Heart right ventricle (tissue), 16 donors: ENCODE measurements at regions not wholly inside any gene's neighbourhood (a gene's known extent, or its start where the extent isn't known, plus 50 kb on each side); places are given as distances from the start of the nearest gene placed in this dataset.
A peak's percentile ranks its signal among the peaks of the same experiment; 100 is the strongest.

Experiments
- ATAC-seq, 8 donors: fragments of 200-7000 bp; cut with Tn5 transposase; one replicate each; pipeline ENCODE4 v1.9.1; 2020; ENCODE audit warnings: mild to moderate bottlenecking in 8 of 8, moderate library complexity in 8 of 8, moderate number of reproducible peaks in 1 of 8
- DNase-seq, 2 donors: peaks; one replicate each; pipeline ENCODE4 v3.0.0-alpha.2; 2020
- H3K27ac ChIP-seq, 10 donors: fragments of 200-600 bp; sonication (generic) in 2 of 10; one replicate each; pipeline versions ENCODE4 v1.5.0 to v1.8.0; 2020 to 2022; ENCODE audit warnings: mild to moderate bottlenecking in 3 of 10
- H3K27me3 ChIP-seq, 7 donors: fragments of 200-600 bp; one replicate each; pipeline ENCODE4 v1.8.0; 2021 to 2022; ENCODE audit warnings: mild to moderate bottlenecking in 2 of 7
- H3K36me3 ChIP-seq, 9 donors: fragments of 200-600 bp; sonication (generic) in 1 of 9; one replicate each; pipeline versions ENCODE4 v1.5.0 to v1.8.0; 2020 to 2022; ENCODE audit warnings: mild to moderate bottlenecking in 2 of 9
- H3K4me1 ChIP-seq, 9 donors: fragments of 200-600 bp; sonication (generic) in 1 of 9; one replicate each; pipeline versions ENCODE4 v1.5.0 to v1.8.0; 2020 to 2022; ENCODE audit warnings: mild to moderate bottlenecking in 4 of 9
- H3K4me3 ChIP-seq, 10 donors: fragments of 200-600 bp; sonication (generic) in 2 of 10; one replicate each; pipeline versions ENCODE4 v1.5.0 to v1.8.0; 2020 to 2022; ENCODE audit warnings: mild to moderate bottlenecking in 7 of 10, moderate library complexity in 2 of 10
- H3K9me3 ChIP-seq, 11 donors: fragments of 200-600 bp in 10 of 11; sonication (generic) in 2 of 11; one replicate each; pipeline versions ENCODE4 v1.5.0 to v1.8.0; 2013 to 2022; ENCODE audit warnings: mild to moderate bottlenecking in 2 of 11, control low read depth in 1 of 11, moderate library complexity in 1 of 11
- CTCF ChIP-seq, 9 donors: fragments of 200-600 bp; sonication (generic) in 2 of 9; IDR thresholded peaks; one replicate each; pipeline versions ENCODE4 v1.5.0 to v1.8.0; 2021 to 2022; ENCODE audit warnings: antibody characterized with exemption in 9 of 9, mild to moderate bottlenecking in 5 of 9, moderate library complexity in 1 of 9
- WGBS, 2 donors: extraction: QIAGEN DNeasy Blood & Tissue Kit; methylation state at CpG; one replicate each; pipeline ENCODE4 v1.1.7; 2013; ENCODE audit warnings: inconsistent platforms in 1 of 2; 5-methylcytosine and 5-hydroxymethylcytosine counted together
- intact Hi-C, 10 donors: fragments of 100-400 bp; cut with DNase I; formaldehyde crosslinking; loops; one replicate each; pipeline versions ENCODE4 v1.11.1 to v1.14.2; 2022
- donor health status: Arrhythmogenic right ventricular cardiomyopathy.
- donor health status: ischemic (EF 13 %, LVEDD 7.1; RV severe dilation, severe dysfunction).
- donor health status: healthy with polysubstance abuse.
- donor health status: DM: no; HTN: yes; CAD: no.
- donor health status: DM: no; HTN: no; CAD: no.
- donor health status: ischemic (EF 25% LVEDD 6.9; RV normal size, moderate dysfunction).
- donor health status: ischemic (EF 25% LVEDD 5.7; RV mildly dilated, moderate dysfunction).
- donor health status: healthy.
- donor health status: DM: yes; HTN: yes; CAD: no.
- donor health status: Ischemic cardiomyopathy.
- donor health status: ischemic (EF 35%, LVEDD 5.7; RV mildly dilated, moderate dysfunction).
- donor health status: nonischemic (EF 11% LVEDD 7.7; RV severe dilation, severe dysfunction).
- donor health status: DM: yes; HTN: yes; CAD: no.
- donor health status: PGD.
- donor health status: ischemic (EF 29% LVEDD 5.4; RV normal size, mild dysfunction).
- donor health status: nonischemic (EF 23%, LVEDD 6.1; RV moderate dilation, normal function).

- H3K4me3 ChIP-seq, result no peak overlapping the region
- 84 to 86% methylated on average over 16 of the region's 16 CpGs for WGBS, 2 donors
- DNase-seq, result no peak
- peaks cover 0 to 4% (median 0%) of the 10 kb centered on the region in 9 donors for H3K4me1 ChIP-seq
- H3K36me3 ChIP-seq, result no peaks in the 10 kb centered on the region
- H3K27me3 ChIP-seq, result no peaks in the 10 kb centered on the region
- no peak for TF ChIP-seq CTCF (IDR thresholded peaks at IDR 0.05)
- intact Hi-C loops, result no loop called here
- no peak overlapping the region for H3K27ac ChIP-seq
- H3K9me3 ChIP-seq, result no peaks in the 10 kb centered on the region
- peak in 1 of 8 donors; percentile 7 for ATAC-seq
These were observed 71.8 kb upstream of the HS6ST1 start for GRCh38 chr2:128390256-128390990.

GRCh38 chr2:128390991-128391630 lies 72.4 kb upstream of the HS6ST1 start:
- H3K9me3 ChIP-seq, result no peaks in the 10 kb centered on the region
- no peak for TF ChIP-seq CTCF (IDR thresholded peaks at IDR 0.05)
- DNase-seq, result no peak
- no peak overlapping the region for H3K4me3 ChIP-seq
- ATAC-seq, result no peak
- 91 to 92% methylated on average over 15 of the region's 15 CpGs for WGBS, 2 donors
- H3K36me3 ChIP-seq, result no peaks in the 10 kb centered on the region
- H3K27me3 ChIP-seq, result no peaks in the 10 kb centered on the region
- no peak overlapping the region for H3K27ac ChIP-seq
- peaks cover 0 to 4% (median 0%) of the 10 kb centered on the region in 9 donors for H3K4me1 ChIP-seq
- intact Hi-C loops, result no loop called here

GRCh38 chr2:128391679-128392078 lies 73.0 kb upstream of the HS6ST1 start:
- DNase-seq (no peak), ATAC-seq (no peak)
- 91 to 93% methylated on average over 3 of the region's 3 CpGs for WGBS, 2 donors
- no peak for TF ChIP-seq CTCF (IDR thresholded peaks at IDR 0.05)
- Histone ChIP-seq H3K4me3 (no peak overlapping the region), H3K27me3 (no peaks in the 10 kb centered on the region), H3K4me1 (peaks cover 0 to 4% (median 0%) of the 10 kb centered on the region in 9 donors), H3K9me3 (no peaks in the 10 kb centered on the region), H3K27ac (no peak overlapping the region), H3K36me3 (no peaks in the 10 kb centered on the region)
- intact Hi-C loops, result no loop called here

GRCh38 chr2:128392207-128392606 lies 73.5 kb upstream of the HS6ST1 start:
- ATAC-seq (no peak), DNase-seq (no peak)
- no peak for TF ChIP-seq CTCF (IDR thresholded peaks at IDR 0.05)
- intact Hi-C loops, result no loop called here
- H3K27me3 ChIP-seq, result no peaks in the 10 kb centered on the region
- H3K4me3 ChIP-seq, result no peak overlapping the region
- H3K9me3 ChIP-seq, result no peaks in the 10 kb centered on the region
- peaks cover 0 to 4% (median 0%) of the 10 kb centered on the region in 9 donors for H3K4me1 ChIP-seq
- 94 to 95% methylated on average over 3 of the region's 3 CpGs for WGBS, 2 donors
- no peaks in the 10 kb centered on the region for H3K36me3 ChIP-seq
- H3K27ac ChIP-seq, result no peak overlapping the region
